Astrocyte of the cerebellum (primary cell): ENCODE measurements at regions not wholly inside any gene's neighbourhood (a gene's known extent, or its start where the extent isn't known, plus 50 kb on each side); places are given as distances from the start of the nearest gene placed in this dataset.

Experiments used
- DNase-seq: peaks from one replicate; pipeline ENCODE4 v3.0.0-alpha.2; 2011; ENCODE audit warnings: low read depth
- H3K4me3 ChIP-seq: 2 replicates; pipeline ENCODE4 v1.5.1; 2011; ENCODE audit warnings: mild to moderate bottlenecking, low read depth, low read length, moderate library complexity
- CTCF ChIP-seq: IDR thresholded peaks from 2 replicates; pipeline ENCODE4 v1.5.1; 2012; ENCODE audit warnings: low read length, low read depth, moderate library complexity, mild to moderate bottlenecking; ENCODE audit errors: missing control alignments
- in situ Hi-C: cut with HindIII; loops from 2 replicates; pipeline ENCODE4 v1.10.0; 2017; ENCODE audit warnings: low sequenced_read_pairs

- H3K4me3 ChIP-seq, result no peak overlapping the region
- no peak for TF ChIP-seq CTCF
- DNase-seq, result no peak
- in situ Hi-C loops, result no loop called here
These were observed 70.3 kb upstream of the IQSEC1 start for GRCh38 chr3:13143381-13144004.

- in situ Hi-C loops, result no loop called here
- DNase-seq, result no peak
These were observed 69.5 kb upstream of the IQSEC1 start for GRCh38 chr3:13142552-13143380.

GRCh38 chr3:13141991-13142412, 68.8 kb upstream of the IQSEC1 start:
- no peak for TF ChIP-seq CTCF
- DNase-seq, result peak; percentile 20

More at GRCh38 chr3:13142552-13143380, 69.5 kb upstream of the IQSEC1 start:
- no peak for TF ChIP-seq CTCF
- H3K4me3 ChIP-seq, result no peak overlapping the region

GRCh38 chr3:13141183-13141582, 68.0 kb upstream of the IQSEC1 start:
- in situ Hi-C loops, result no loop called here
- no peak for DNase-seq
- TF ChIP-seq CTCF, result no peak
- no peak overlapping the region for H3K4me3 ChIP-seq

More at GRCh38 chr3:13141991-13142412, 68.8 kb upstream of the IQSEC1 start:
- in situ Hi-C loops, result no loop called here
- no peak overlapping the region for H3K4me3 ChIP-seq

- no peak for DNase-seq
- no peak for TF ChIP-seq CTCF
- H3K4me3 ChIP-seq, result no peak overlapping the region
- in situ Hi-C loops, result no loop called here
These were observed 67.4 kb upstream of the IQSEC1 start for GRCh38 chr3:13140596-13140995.

GRCh38 chr3:13139471-13140065, 66.3 kb upstream of the IQSEC1 start:
- no peak for TF ChIP-seq CTCF
- in situ Hi-C loops, result no loop called here
- no peak overlapping the region for H3K4me3 ChIP-seq
- DNase-seq, result no peak
